PC-9 (cell line): ENCODE measurements at regions not wholly inside any gene's neighbourhood (a gene's known extent, or its start where the extent isn't known, plus 50 kb on each side); places are given as distances from the start of the nearest gene placed in this dataset.

Experiments
- CTCF ChIP-seq: fragments of 200-600 bp; sonication (generic); conservative IDR thresholded peaks from 2 replicates; pipeline ENCODE4 v1.6.1; 2017; ENCODE audit warnings: mixed run types, antibody characterized with exemption, mild to moderate bottlenecking, moderate library complexity
- EZH2 ChIP-seq: fragments of 200-600 bp; sonication (generic); IDR thresholded peaks from 2 replicates; pipeline ENCODE4 v1.8.0; 2017; ENCODE audit warnings: antibody characterized with exemption, low read depth

DNA sequence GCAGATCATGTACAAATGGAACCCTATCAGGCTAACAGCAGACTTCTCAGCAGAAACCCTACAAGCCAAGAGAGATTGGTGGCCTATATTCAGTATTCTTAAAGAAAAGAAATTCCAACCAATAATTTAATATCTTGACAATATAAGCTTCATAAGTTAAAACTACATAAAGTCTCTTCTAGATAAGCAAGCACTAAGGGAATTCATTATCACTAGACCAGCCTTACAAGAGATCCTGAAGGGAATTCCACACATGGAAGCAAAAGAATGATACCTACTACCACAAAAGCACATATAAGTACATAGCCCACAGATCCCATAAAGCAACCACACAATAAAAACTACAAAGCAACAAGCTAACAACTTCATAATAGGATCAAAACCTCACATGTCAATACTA lies 60.4 kb upstream of the SCAF11 start:
- TF ChIP-seq CTCF (no peak), EZH2 (no peak)
